ENCODE measurements at regions not wholly inside any gene's neighbourhood (a gene's known extent, or its start where the extent isn't known, plus 50 kb on each side); places are given as distances from the start of the nearest gene placed in this dataset.

GRCh38 chr5:98608052-98608451, 165.4 kb upstream of the RGMB start:
- no peak for TF ChIP-seq CTCF (conservative IDR thresholded peaks at IDR 0.05; ENCODE audit: low read depth, low read length)
- no peak for TF ChIP-seq SMC3 (IDR thresholded peaks at IDR 0.05; ENCODE audit: low read depth, low read length)
- TF ChIP-seq RFX5 (IDR thresholded peaks at IDR 0.05; ENCODE audit: low read depth, low read length) = no peak
- TF ChIP-seq POLR2A (IDR thresholded peaks at IDR 0.05; ENCODE audit: low read depth, low read length) = no peak
- TF ChIP-seq MAFK (IDR thresholded peaks at IDR 0.05; ENCODE audit: low read depth, low read length) = no peak
- no peak for TF ChIP-seq RAD21 (IDR thresholded peaks at IDR 0.05; ENCODE audit: low read length)
- no peak for TF ChIP-seq USF2 (IDR thresholded peaks at IDR 0.05; ENCODE audit: low read depth, low read length)
- no peak for TF ChIP-seq BHLHE40 (IDR thresholded peaks at IDR 0.05; ENCODE audit: low read depth, low read length)
- TF ChIP-seq CEBPB (IDR thresholded peaks at IDR 0.05; ENCODE audit: low read depth, low read length) = no peak
- TF ChIP-seq FOS (IDR thresholded peaks at IDR 0.05; ENCODE audit: low read depth, low read length) = no peak
